ENCODE measurements at regions not wholly inside any gene's neighbourhood (a gene's known extent, or its start where the extent isn't known, plus 50 kb on each side); places are given as distances from the start of the nearest gene placed in this dataset.

GRCh38 chr1:181989261-181989920, 72.1 kb downstream of the ZNF648 start:
- TF ChIP-seq SPI1 (IDR thresholded peaks at IDR 0.05; ENCODE audit: borderline replicate concordance, low read depth) (no peak), GABPA (IDR thresholded peaks at IDR 0.05; ENCODE audit: low read depth) (no peak), REST (IDR thresholded peaks at IDR 0.05; ENCODE audit: insufficient replicate concordance, low read depth) (no peak), POLR2AphosphoS5 (IDR thresholded peaks at IDR 0.05; ENCODE audit: low read depth) (no peak), CTCF (IDR thresholded peaks at IDR 0.05; ENCODE audit: insufficient read depth, low read length) (no peak)
- DNase-seq (ENCODE audit: low read depth in 1 of 2, low spot score in 1 of 2) = no peak
- Histone ChIP-seq H3K27me3 (ENCODE audit: insufficient read depth, poor library complexity, severe bottlenecking) (peaks cover 3% of the 10 kb centered on the region), H3K4me3 (replicated peaks; ENCODE audit: insufficient read depth, low read length) (no peak overlapping the region), H3K27ac (replicated peaks) (no peak overlapping the region)

GRCh38 chr1:181987996-181988395, 73.5 kb downstream of the ZNF648 start:
- DNase-seq (ENCODE audit: low read depth in 1 of 2, low spot score in 1 of 2) = no peak
- H3K27ac ChIP-seq (replicated peaks) = no peak overlapping the region
- H3K27me3 ChIP-seq (ENCODE audit: insufficient read depth, poor library complexity, severe bottlenecking) = peaks cover 3% of the 10 kb centered on the region
- H3K4me3 ChIP-seq (replicated peaks; ENCODE audit: insufficient read depth, low read length) = no peak overlapping the region
- TF ChIP-seq POLR2AphosphoS5 (IDR thresholded peaks at IDR 0.05; ENCODE audit: low read depth) (no peak), REST (IDR thresholded peaks at IDR 0.05; ENCODE audit: insufficient replicate concordance, low read depth) (no peak), GABPA (IDR thresholded peaks at IDR 0.05; ENCODE audit: low read depth) (no peak), SPI1 (IDR thresholded peaks at IDR 0.05; ENCODE audit: borderline replicate concordance, low read depth) (no peak), CTCF (IDR thresholded peaks at IDR 0.05; ENCODE audit: insufficient read depth, low read length) (no peak)

GRCh38 chr1:181987334-181987895, 74.1 kb downstream of the ZNF648 start:
- Histone ChIP-seq H3K4me3 (replicated peaks; ENCODE audit: insufficient read depth, low read length) (no peak overlapping the region), H3K27ac (replicated peaks) (no peak overlapping the region), H3K27me3 (ENCODE audit: insufficient read depth, poor library complexity, severe bottlenecking) (peaks cover 3% of the 10 kb centered on the region)
- no peak for DNase-seq (ENCODE audit: low read depth in 1 of 2, low spot score in 1 of 2)
- TF ChIP-seq SPI1 (IDR thresholded peaks at IDR 0.05; ENCODE audit: borderline replicate concordance, low read depth) = no peak
- no peak for TF ChIP-seq GABPA (IDR thresholded peaks at IDR 0.05; ENCODE audit: low read depth)
- no peak for TF ChIP-seq CTCF (IDR thresholded peaks at IDR 0.05; ENCODE audit: insufficient read depth, low read length)
- TF ChIP-seq POLR2AphosphoS5 (IDR thresholded peaks at IDR 0.05; ENCODE audit: low read depth) = no peak
- no peak for TF ChIP-seq REST (IDR thresholded peaks at IDR 0.05; ENCODE audit: insufficient replicate concordance, low read depth)

Data from HL-60 (cell line).